ENCODE measurements at regions not wholly inside any gene's neighbourhood (a gene's known extent, or its start where the extent isn't known, plus 50 kb on each side); places are given as distances from the start of the nearest gene placed in this dataset.
"Not testable (repeated sequence)": the region's sequence is repeated elsewhere in the genome, so short reads cannot be mapped to it uniquely, and the experiment has no call there.

- not testable (repeated sequence) for DNase-seq
These were observed 83.9 kb upstream of the MAP3K1 start for GRCh38 chr5:56731473-56731872.

GRCh38 chr5:56729488-56729887 is 85.9 kb upstream of the MAP3K1 start:
- DNase-seq, result no peak

DNA sequence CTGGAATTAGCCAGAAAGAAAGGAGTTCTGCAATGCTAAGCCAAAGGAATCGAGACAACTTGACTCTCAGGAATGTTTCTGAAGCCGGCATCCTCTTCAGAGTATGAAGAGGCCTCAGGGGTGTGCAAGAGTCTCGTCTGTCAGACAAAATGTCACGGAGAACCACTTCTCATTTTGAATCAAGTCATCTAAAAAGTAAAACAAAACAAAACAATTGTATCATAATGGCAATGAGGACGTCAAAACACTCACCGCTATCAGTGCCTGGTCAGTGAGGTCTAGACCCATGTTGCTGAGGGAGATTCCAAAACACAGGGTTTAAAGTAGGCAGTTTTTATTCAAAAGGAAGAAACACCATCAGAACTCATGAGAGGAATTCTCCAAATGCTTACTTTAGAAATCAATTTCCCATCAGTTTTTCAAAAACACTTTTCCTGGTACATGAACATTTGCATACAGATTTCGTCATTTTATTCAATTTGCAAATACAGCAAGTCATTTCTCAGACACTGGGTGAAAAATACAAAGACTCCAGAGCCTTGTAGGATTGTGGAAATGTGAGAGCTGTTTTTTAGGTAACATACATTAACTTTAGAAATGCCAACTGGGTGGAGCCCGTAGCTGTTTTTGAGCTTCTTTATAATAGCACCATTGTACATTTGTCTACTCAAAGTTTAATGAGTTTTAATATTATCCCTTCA is 89.5 kb upstream of the MAP3K1 start:
- no peak for DNase-seq

DNA sequence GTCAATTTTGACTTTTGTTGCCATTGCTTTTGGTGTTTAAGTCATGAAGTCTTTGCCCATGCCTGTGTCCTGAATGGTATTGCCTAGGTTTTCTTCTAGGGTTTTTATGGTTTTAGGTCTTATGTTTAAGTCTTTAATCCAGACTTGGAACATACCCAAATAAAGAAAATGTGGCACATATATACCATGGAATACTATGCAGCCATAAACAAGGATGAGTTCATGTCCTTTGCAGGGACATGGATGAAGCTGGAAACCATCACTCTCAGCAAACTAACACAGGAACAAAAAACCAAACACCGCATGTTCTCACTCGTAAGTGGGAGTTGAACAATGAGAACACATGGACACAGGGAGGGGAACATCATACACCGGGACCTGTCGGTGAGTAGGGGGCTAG is 90.5 kb upstream of the MAP3K1 start:
- DNase-seq, result not testable (repeated sequence)

DNA sequence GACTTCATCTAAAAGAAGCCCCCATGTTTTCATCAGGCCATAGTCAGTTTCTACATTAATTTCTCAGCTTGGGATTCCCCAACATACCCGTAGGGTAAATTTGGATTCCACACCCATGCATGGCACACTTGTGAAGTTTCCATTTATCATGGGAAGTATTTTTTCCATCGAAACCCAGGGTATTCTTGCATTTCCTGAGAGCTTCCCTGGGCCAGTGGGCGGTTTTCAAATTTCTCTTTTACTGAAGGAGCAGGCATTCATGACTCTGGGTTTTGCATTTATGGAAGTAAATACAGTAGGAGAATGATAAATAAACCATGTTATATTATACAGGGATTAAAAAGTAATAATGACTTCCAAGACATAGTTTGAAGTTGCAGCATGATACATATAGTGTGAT is 93.0 kb upstream of the MAP3K1 start:
- DNase-seq, result no peak

DNA sequence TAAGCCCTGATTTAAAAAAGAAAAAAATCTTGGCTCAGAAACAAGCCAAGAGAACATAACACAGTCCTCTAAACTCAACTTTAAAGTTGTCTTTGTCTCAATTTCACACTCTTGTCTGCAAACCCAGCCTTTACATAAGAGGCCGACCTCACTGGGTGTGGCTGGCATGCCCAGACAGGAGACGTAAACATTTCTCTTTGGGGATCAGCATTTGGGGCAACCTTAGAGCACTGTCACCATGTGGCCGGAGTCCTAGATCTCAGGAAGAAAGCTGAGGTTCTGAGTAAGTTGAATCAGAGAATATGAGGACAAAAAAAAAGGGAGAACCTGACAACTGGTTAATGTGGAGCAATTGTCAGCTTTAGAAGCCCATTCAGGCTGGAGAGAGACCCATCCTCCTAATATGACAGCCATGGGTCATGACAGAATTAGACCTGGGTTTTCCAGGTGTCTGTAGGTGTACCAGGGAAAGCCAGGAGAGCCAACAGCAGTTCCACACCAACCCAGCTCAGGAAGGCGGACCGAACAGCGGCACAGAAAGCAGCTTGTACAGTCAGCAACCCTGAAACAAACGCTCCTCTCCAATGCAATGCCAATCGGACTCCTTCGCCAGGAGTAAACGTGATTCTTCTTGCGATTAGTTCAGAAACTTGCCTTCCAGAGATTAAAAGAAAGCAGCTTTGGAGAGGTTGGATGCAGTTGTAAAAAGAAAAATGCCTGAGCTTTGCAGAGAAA is 97.9 kb upstream of the MAP3K1 start:
- DNase-seq, result no peak

DNA sequence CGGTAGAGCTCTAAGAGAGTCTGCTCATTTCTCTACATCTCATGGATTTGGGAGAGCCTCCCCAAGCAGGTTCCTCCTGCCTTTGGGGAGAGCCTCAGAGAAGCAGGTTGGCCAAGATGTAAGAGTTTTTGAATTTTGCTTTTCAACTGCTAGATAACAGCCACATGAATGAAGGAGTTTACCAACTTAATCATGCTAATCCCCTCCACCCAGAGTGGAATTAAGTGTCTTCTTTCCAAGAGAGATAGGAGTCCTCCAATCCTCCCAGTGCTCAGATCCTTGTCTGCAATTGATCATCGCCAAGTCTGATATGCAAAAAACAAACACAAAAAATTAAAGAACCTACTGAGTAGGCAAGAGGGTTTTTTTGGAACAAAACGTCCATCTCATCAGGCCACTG is 99.4 kb upstream of the MAP3K1 start:
- DNase-seq, result no peak

- DNase-seq, result peak; percentile 66
These were observed 102.3 kb upstream of the MAP3K1 start for GRCh38 chr5:56712895-56713591.

DNA sequence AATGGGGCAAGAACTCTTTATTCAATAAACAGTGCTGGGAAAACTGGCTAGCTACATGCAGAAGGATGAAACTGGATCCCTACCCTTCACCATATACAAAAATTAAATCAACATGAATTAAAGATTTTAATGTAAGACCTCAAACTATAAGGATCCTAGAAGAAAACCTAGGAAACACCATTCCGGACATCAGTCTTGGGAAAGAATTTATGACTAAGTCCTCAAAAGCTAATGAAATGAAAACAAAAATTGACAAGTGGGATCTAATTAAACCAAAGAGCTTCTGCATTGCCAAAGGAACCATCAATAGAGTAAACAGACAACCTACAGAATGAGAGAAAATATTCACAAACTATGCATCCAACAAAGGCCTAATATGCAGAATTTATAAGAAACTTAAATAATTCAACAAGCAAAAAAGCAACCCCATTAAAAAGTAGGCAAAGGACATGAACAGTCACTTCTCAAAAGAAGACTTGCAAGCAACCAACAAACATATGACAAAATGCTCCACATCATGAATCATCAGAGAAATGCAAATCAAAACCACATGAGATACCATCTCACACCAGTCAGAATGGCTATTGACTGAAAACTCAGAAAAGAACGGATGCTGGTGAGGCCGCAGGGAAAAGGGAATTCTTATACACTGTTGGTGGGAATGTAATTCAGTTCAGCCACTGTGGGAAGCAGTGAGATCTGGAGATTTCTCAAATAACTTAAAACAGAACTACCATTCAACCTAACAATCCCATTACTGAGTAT is 104.3 kb upstream of the MAP3K1 start:
- DNase-seq, result no peak

GRCh38 chr5:56706504-56706903 is 108.8 kb upstream of the MAP3K1 start:
- no peak for DNase-seq

GRCh38 chr5:56705217-56705616 is 110.1 kb upstream of the MAP3K1 start:
- DNase-seq, result peak; percentile 30

- no peak for DNase-seq
These were observed 111.4 kb upstream of the MAP3K1 start for GRCh38 chr5:56703952-56704351.

DNA sequence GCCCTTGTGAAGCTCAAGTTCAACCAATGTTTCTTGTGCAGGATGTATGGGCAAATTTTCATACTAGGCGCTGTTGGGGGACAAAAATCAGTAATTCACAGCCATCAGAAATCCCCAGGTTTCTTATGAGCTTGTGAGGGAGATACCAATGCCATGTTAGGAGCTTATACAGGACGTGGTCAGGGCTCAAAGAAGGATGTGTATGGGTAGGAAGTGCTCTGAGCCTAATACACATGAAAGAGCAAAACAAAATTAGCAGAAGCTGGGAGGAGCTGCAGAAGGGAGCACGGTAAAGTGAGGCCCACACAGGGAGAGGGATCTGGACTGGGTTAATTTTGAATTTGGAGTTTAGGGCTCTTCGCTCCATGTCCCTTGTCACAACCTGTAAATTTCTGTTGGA is 114.6 kb upstream of the MAP3K1 start:
- DNase-seq, result no peak

GRCh38 chr5:56699538-56699937 is 115.8 kb upstream of the MAP3K1 start:
- DNase-seq, result peak; percentile 94

DNA sequence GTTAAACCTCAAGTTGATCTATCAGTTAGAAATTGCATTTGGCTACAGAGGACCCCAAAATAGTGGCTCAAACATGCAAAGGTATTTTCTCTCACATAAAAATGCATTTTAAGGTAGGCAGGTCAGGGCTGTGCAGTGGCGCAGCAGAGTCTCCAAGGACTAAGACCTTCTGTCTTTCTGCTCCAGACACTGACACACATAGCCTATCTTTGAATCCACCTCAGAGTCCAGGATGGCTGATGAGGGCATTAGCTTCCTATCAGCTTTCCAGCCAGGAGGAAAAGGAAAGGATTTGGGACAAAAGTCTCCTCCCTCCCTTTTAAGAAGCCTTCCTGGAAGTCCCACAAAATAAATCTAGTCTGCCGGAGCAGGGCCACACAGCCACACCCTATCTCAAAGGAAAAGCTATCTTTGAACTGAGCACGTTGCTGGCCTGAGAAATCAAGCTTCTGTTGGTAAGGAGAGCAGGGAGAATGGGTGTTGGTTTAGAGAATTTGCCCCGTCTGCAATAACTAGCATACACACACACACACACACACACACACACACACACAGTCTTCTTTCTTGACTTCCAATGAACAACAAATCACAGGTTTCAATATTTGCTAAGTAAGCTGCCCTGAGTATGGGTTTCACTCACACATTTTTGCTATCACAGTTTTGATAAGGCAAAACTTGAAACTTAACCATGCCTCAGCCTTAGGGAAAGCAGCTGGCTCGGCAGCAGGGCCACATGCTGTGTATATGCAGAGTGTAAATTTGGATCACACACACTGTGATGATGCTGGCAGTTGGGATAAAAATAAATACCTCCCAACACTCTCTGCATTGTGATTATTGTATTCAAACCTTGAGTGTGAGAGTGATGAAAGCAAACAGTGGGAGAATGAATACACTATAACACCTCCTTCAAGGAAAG is 116.6 kb upstream of the MAP3K1 start:
- DNase-seq, result peak; percentile 80

DNA sequence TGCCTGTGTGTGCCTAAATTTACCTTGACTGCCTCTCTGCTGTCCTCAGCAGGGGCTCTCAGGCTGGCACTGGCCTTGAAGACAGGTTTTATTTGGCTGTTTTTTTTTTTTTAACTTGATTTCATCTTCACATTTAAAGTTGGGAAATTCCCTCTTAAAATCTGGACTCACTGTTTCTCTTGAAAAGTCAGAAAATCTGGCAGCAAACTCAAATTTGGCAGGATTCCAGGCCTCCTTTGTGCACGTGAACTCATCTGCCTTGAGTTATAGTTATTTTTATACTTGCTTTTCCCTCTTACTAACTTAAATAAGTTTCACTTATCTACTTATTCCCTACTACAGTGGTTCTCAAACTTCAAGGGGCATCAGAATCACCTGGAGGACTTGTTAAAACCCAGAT is 118.4 kb upstream of the MAP3K1 start:
- no peak for DNase-seq

GRCh38 chr5:56693220-56693579 is 122.1 kb upstream of the MAP3K1 start:
- DNase-seq, result no peak

GRCh38 chr5:56692359-56693219 is 122.8 kb upstream of the MAP3K1 start:
- no peak for DNase-seq

- DNase-seq, result no peak
These were observed 126.9 kb upstream of the MAP3K1 start for GRCh38 chr5:56688402-56688801.

DNA sequence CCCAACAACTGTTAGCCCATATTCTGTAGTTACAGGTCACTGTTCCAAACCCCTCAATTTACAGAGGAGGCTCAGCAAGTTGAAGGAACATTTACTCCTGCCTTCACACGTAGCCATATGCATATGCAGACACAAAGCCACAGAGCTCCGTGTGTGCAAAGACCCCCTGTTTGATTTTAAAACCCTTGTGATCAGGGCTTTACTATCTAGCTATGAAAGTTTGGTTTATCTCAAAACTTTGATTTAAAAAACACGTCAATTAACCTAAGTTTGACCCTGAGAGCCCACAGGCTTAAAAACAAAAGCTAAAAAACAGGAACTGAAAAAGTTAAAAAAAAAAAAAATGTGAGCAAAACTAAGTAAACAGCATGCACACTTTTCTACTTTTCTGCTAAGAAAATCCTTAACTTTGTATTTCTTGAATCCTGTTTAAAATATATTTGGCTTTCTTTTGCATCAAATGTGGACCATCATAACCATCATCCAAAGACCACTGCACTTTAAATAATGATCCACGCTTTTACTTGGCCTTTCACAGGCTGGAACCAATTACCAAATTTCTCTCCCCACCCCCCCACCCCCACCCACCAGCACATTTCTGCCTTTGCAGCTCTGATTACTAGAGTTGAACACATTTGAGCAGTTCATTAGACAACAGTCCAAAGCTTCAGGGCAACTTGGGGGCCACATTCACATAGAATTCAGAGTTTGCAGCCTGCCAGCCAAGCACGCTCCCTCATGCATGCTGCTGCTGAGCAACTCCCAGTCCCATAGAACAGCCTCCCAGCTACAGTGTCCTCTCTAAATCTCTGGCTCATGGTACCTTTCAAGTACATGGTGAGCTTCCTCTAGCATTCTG is 128.8 kb upstream of the MAP3K1 start:
- no peak for DNase-seq

Measured in NCI-H146 (cell line).